ENCODE measurements at regions not wholly inside any gene's neighbourhood (a gene's known extent, or its start where the extent isn't known, plus 50 kb on each side); places are given as distances from the start of the nearest gene placed in this dataset.

- H3K36me3 ChIP-seq (ENCODE audit: insufficient read depth, low read length) = no peaks in the 10 kb centered on the region
Measured at GRCh38 chr15:98025237-98025636, 64.7 kb downstream of the ARRDC4 start.

GRCh38 chr15:98034731-98035130 lies 74.2 kb downstream of the ARRDC4 start:
- no peak overlapping the region for H3K4me3 ChIP-seq (ENCODE audit: low read length)
- H3K36me3 ChIP-seq (ENCODE audit: insufficient read depth, low read length) = no peaks in the 10 kb centered on the region
- H3K4me1 ChIP-seq (ENCODE audit: insufficient read depth, low read length) = no peaks in the 10 kb centered on the region
- H2AFZ ChIP-seq (ENCODE audit: low read depth, low read length) = no peak overlapping the region
- H3K9me3 ChIP-seq (ENCODE audit: low read length) = no peaks in the 10 kb centered on the region
- H3K27me3 ChIP-seq (ENCODE audit: insufficient read depth, low read length) = no peaks in the 10 kb centered on the region

More at GRCh38 chr15:98025237-98025636, 64.7 kb downstream of the ARRDC4 start:
- no peak overlapping the region for H2AFZ ChIP-seq (ENCODE audit: low read depth, low read length)
- H3K4me1 ChIP-seq (ENCODE audit: insufficient read depth, low read length) = no peaks in the 10 kb centered on the region
- H3K27me3 ChIP-seq (ENCODE audit: insufficient read depth, low read length) = peaks cover 3% of the 10 kb centered on the region
- H3K9me3 ChIP-seq (ENCODE audit: low read length) = no peaks in the 10 kb centered on the region
- H3K4me3 ChIP-seq (ENCODE audit: low read length) = no peak overlapping the region

- Histone ChIP-seq H3K4me1 (ENCODE audit: insufficient read depth, low read length) (no peaks in the 10 kb centered on the region), H3K4me3 (ENCODE audit: low read length) (no peak overlapping the region), H2AFZ (ENCODE audit: low read depth, low read length) (no peak overlapping the region), H3K9me3 (ENCODE audit: low read length) (no peaks in the 10 kb centered on the region), H3K27me3 (ENCODE audit: insufficient read depth, low read length) (no peaks in the 10 kb centered on the region), H3K36me3 (ENCODE audit: insufficient read depth, low read length) (no peaks in the 10 kb centered on the region)
Measured at GRCh38 chr15:98035134-98035533, 74.6 kb downstream of the ARRDC4 start.

- no peaks in the 10 kb centered on the region for H3K4me1 ChIP-seq (ENCODE audit: insufficient read depth, low read length)
Measured at GRCh38 chr15:98035577-98036010, 75.1 kb downstream of the ARRDC4 start.

GRCh38 chr15:98039596-98039995 lies 79.1 kb downstream of the ARRDC4 start:
- H2AFZ ChIP-seq (ENCODE audit: low read depth, low read length) = no peak overlapping the region
- H3K36me3 ChIP-seq (ENCODE audit: insufficient read depth, low read length) = no peaks in the 10 kb centered on the region
- no peaks in the 10 kb centered on the region for H3K27me3 ChIP-seq (ENCODE audit: insufficient read depth, low read length)
- H3K4me3 ChIP-seq (ENCODE audit: low read length) = no peak overlapping the region
- no peaks in the 10 kb centered on the region for H3K9me3 ChIP-seq (ENCODE audit: low read length)
- H3K4me1 ChIP-seq (ENCODE audit: insufficient read depth, low read length) = no peaks in the 10 kb centered on the region

More at GRCh38 chr15:98035577-98036010, 75.1 kb downstream of the ARRDC4 start:
- Histone ChIP-seq H3K9me3 (ENCODE audit: low read length) (no peaks in the 10 kb centered on the region), H2AFZ (ENCODE audit: low read depth, low read length) (no peak overlapping the region), H3K36me3 (ENCODE audit: insufficient read depth, low read length) (no peaks in the 10 kb centered on the region), H3K4me3 (ENCODE audit: low read length) (no peak overlapping the region), H3K27me3 (ENCODE audit: insufficient read depth, low read length) (no peaks in the 10 kb centered on the region)

GRCh38 chr15:98040146-98040545 lies 79.6 kb downstream of the ARRDC4 start:
- no peaks in the 10 kb centered on the region for H3K4me1 ChIP-seq (ENCODE audit: insufficient read depth, low read length)
- H2AFZ ChIP-seq (ENCODE audit: low read depth, low read length) = no peak overlapping the region
- H3K36me3 ChIP-seq (ENCODE audit: insufficient read depth, low read length) = no peaks in the 10 kb centered on the region
- no peak overlapping the region for H3K4me3 ChIP-seq (ENCODE audit: low read length)
- no peaks in the 10 kb centered on the region for H3K27me3 ChIP-seq (ENCODE audit: insufficient read depth, low read length)
- H3K9me3 ChIP-seq (ENCODE audit: low read length) = no peaks in the 10 kb centered on the region

- Histone ChIP-seq H3K36me3 (ENCODE audit: insufficient read depth, low read length) (no peaks in the 10 kb centered on the region), H3K27me3 (ENCODE audit: insufficient read depth, low read length) (no peaks in the 10 kb centered on the region)
Measured at GRCh38 chr15:98043160-98044014, 82.9 kb downstream of the ARRDC4 start.

GRCh38 chr15:98051734-98052133 lies 91.2 kb downstream of the ARRDC4 start:
- H3K36me3 ChIP-seq (ENCODE audit: insufficient read depth, low read length) = no peaks in the 10 kb centered on the region
- H3K4me3 ChIP-seq (ENCODE audit: low read length) = no peak overlapping the region
- H3K9me3 ChIP-seq (ENCODE audit: low read length) = no peaks in the 10 kb centered on the region
- no peaks in the 10 kb centered on the region for H3K27me3 ChIP-seq (ENCODE audit: insufficient read depth, low read length)
- H2AFZ ChIP-seq (ENCODE audit: low read depth, low read length) = no peak overlapping the region
- no peaks in the 10 kb centered on the region for H3K4me1 ChIP-seq (ENCODE audit: insufficient read depth, low read length)

More at GRCh38 chr15:98043160-98044014, 82.9 kb downstream of the ARRDC4 start:
- H3K4me3 ChIP-seq (ENCODE audit: low read length) = no peak overlapping the region
- H2AFZ ChIP-seq (ENCODE audit: low read depth, low read length) = no peak overlapping the region
- H3K9me3 ChIP-seq (ENCODE audit: low read length) = no peaks in the 10 kb centered on the region
- H3K4me1 ChIP-seq (ENCODE audit: insufficient read depth, low read length) = no peaks in the 10 kb centered on the region

- no peaks in the 10 kb centered on the region for H3K27me3 ChIP-seq (ENCODE audit: insufficient read depth, low read length)
Measured at GRCh38 chr15:98057453-98057852, 97.0 kb downstream of the ARRDC4 start.

GRCh38 chr15:98062869-98063268 lies 102.4 kb downstream of the ARRDC4 start:
- Histone ChIP-seq H3K4me3 (ENCODE audit: low read length) (no peak overlapping the region), H3K4me1 (ENCODE audit: insufficient read depth, low read length) (no peaks in the 10 kb centered on the region), H3K36me3 (ENCODE audit: insufficient read depth, low read length) (no peaks in the 10 kb centered on the region), H3K9me3 (ENCODE audit: low read length) (no peaks in the 10 kb centered on the region), H2AFZ (ENCODE audit: low read depth, low read length) (no peak overlapping the region), H3K27me3 (ENCODE audit: insufficient read depth, low read length) (no peaks in the 10 kb centered on the region)

More at GRCh38 chr15:98057453-98057852, 97.0 kb downstream of the ARRDC4 start:
- H3K36me3 ChIP-seq (ENCODE audit: insufficient read depth, low read length) = no peaks in the 10 kb centered on the region
- H2AFZ ChIP-seq (ENCODE audit: low read depth, low read length) = no peak overlapping the region
- H3K9me3 ChIP-seq (ENCODE audit: low read length) = no peaks in the 10 kb centered on the region
- no peaks in the 10 kb centered on the region for H3K4me1 ChIP-seq (ENCODE audit: insufficient read depth, low read length)
- H3K4me3 ChIP-seq (ENCODE audit: low read length) = no peak overlapping the region

GRCh38 chr15:98063315-98063714 lies 102.8 kb downstream of the ARRDC4 start:
- no peaks in the 10 kb centered on the region for H3K9me3 ChIP-seq (ENCODE audit: low read length)
- no peaks in the 10 kb centered on the region for H3K27me3 ChIP-seq (ENCODE audit: insufficient read depth, low read length)
- H3K4me3 ChIP-seq (ENCODE audit: low read length) = no peak overlapping the region
- H2AFZ ChIP-seq (ENCODE audit: low read depth, low read length) = no peak overlapping the region
- H3K36me3 ChIP-seq (ENCODE audit: insufficient read depth, low read length) = no peaks in the 10 kb centered on the region
- no peaks in the 10 kb centered on the region for H3K4me1 ChIP-seq (ENCODE audit: insufficient read depth, low read length)

GRCh38 chr15:98063871-98064270 lies 103.4 kb downstream of the ARRDC4 start:
- Histone ChIP-seq H3K27me3 (ENCODE audit: insufficient read depth, low read length) (no peaks in the 10 kb centered on the region), H3K4me3 (ENCODE audit: low read length) (no peak overlapping the region), H3K4me1 (ENCODE audit: insufficient read depth, low read length) (no peaks in the 10 kb centered on the region), H2AFZ (ENCODE audit: low read depth, low read length) (no peak overlapping the region), H3K36me3 (ENCODE audit: insufficient read depth, low read length) (no peaks in the 10 kb centered on the region), H3K9me3 (ENCODE audit: low read length) (no peaks in the 10 kb centered on the region)

GRCh38 chr15:98067339-98067738 lies 106.8 kb downstream of the ARRDC4 start:
- Histone ChIP-seq H3K4me3 (ENCODE audit: low read length) (no peak overlapping the region), H3K9me3 (ENCODE audit: low read length) (no peaks in the 10 kb centered on the region), H3K4me1 (ENCODE audit: insufficient read depth, low read length) (no peaks in the 10 kb centered on the region), H3K36me3 (ENCODE audit: insufficient read depth, low read length) (no peaks in the 10 kb centered on the region), H2AFZ (ENCODE audit: low read depth, low read length) (no peak overlapping the region), H3K27me3 (ENCODE audit: insufficient read depth, low read length) (no peaks in the 10 kb centered on the region)
